GM23248 (cell line): ENCODE measurements at regions not wholly inside any gene's neighbourhood (a gene's known extent, or its start where the extent isn't known, plus 50 kb on each side); places are given as distances from the start of the nearest gene placed in this dataset.

Experiments used
- EZH2 ChIP-seq: fragments of 200-600 bp; sonication (generic); IDR thresholded peaks from 2 replicates; pipeline ENCODE4 v1.6.1; 2018; ENCODE audit warnings: antibody characterized with exemption, mild to moderate bottlenecking; ENCODE audit not compliant: insufficient read depth, poor library complexity, severe bottlenecking
- EZH2phosphoT487 ChIP-seq: fragments of 200-600 bp; sonication (generic); IDR thresholded peaks from 2 replicates; pipeline ENCODE4 v1.6.1; 2018; ENCODE audit warnings: antibody characterized with exemption, moderate library complexity, mild to moderate bottlenecking, low read depth; ENCODE audit not compliant: insufficient read depth

- TF ChIP-seq EZH2 (no peak), EZH2phosphoT487 (no peak)
Observed at GRCh38 chr7:52940481-52940880, 95.0 kb upstream of the POM121L12 start.
